ENCODE measurements at regions not wholly inside any gene's neighbourhood (a gene's known extent, or its start where the extent isn't known, plus 50 kb on each side); places are given as distances from the start of the nearest gene placed in this dataset.

GRCh38 chr6:8279041-8279805, 156.1 kb downstream of the SLC35B3 start:
- intact Hi-C loops (cut with micrococcal nuclease; ENCODE audit: unreplicated experiment): no loop called here
- H3K9me3 ChIP-seq (ENCODE audit: insufficient read depth, low read depth): no peaks in the 10 kb centered on the region; the same call in 1 of the 2 replicates
- H3K79me2 ChIP-seq (ENCODE audit: low read depth): no peaks in the 10 kb centered on the region
- no peak overlapping the region for H3K4me2 ChIP-seq
- no peaks in the 10 kb centered on the region for H3K4me1 ChIP-seq (replicated peaks; ENCODE audit: insufficient read depth)
- no peaks in the 10 kb centered on the region for H4K20me1 ChIP-seq (ENCODE audit: insufficient read depth)
- no peak for DNase-seq
- H3F3A ChIP-seq (ENCODE audit: insufficient read depth, low read depth): no peaks in the 10 kb centered on the region
- TF ChIP-seq CTCF (conservative IDR thresholded peaks at IDR 0.05) (no peak), EZH2 (IDR thresholded peaks at IDR 0.05; ENCODE audit: low read depth) (no peak)
- H3K27ac ChIP-seq: no peak overlapping the region
- no peaks in the 10 kb centered on the region for H3K9me2 ChIP-seq (ENCODE audit: insufficient read depth)
- POLR2A ChIA-PET (ENCODE audit: unreplicated experiment): interaction anchor here (0.7 kb wide), 1 partner anchor 726 kb away, joined by 4 read pairs; no protein-coding TSS in a partner anchor
- BruUV-seq (replicated peaks): no TSS peak
- H3K27me3 ChIP-seq (ENCODE audit: insufficient read depth, low read depth): peaks cover 6% of the 10 kb centered on the region
- no peak overlapping the region for H3K4me3 ChIP-seq
- CTCF ChIA-PET: interaction anchor here (0.5 to 0.6 kb wide), 3 partner anchors 28 to 276 kb away, joined by 3 to 4 read pairs (median 3); no protein-coding TSS in a partner anchor
- H3K36me3 ChIP-seq (ENCODE audit: low read depth): no peaks in the 10 kb centered on the region
- H2AFZ ChIP-seq: no peak overlapping the region

- POLR2A ChIA-PET (ENCODE audit: unreplicated experiment): interaction anchor here (0.7 kb wide), 1 partner anchor 725 kb away, joined by 4 read pairs; no protein-coding TSS in a partner anchor
- Histone ChIP-seq H3K27me3 (ENCODE audit: insufficient read depth, low read depth) (peaks cover 6% of the 10 kb centered on the region), H3K79me2 (ENCODE audit: low read depth) (no peaks in the 10 kb centered on the region), H4K20me1 (ENCODE audit: insufficient read depth) (no peaks in the 10 kb centered on the region), H2AFZ (no peak overlapping the region), H3K27ac (no peak overlapping the region), H3K4me1 (replicated peaks; ENCODE audit: insufficient read depth) (no peaks in the 10 kb centered on the region), H3K4me3 (no peak overlapping the region), H3K36me3 (ENCODE audit: low read depth) (no peaks in the 10 kb centered on the region), H3K4me2 (no peak overlapping the region), H3F3A (ENCODE audit: insufficient read depth, low read depth) (no peaks in the 10 kb centered on the region), H3K9me3 (ENCODE audit: insufficient read depth, low read depth) (no peaks in the 10 kb centered on the region; the same call in 1 of the 2 replicates), H3K9me2 (ENCODE audit: insufficient read depth) (no peaks in the 10 kb centered on the region)
- BruUV-seq (replicated peaks): no TSS peak
- TF ChIP-seq EZH2 (IDR thresholded peaks at IDR 0.05; ENCODE audit: low read depth) (no peak), CTCF (conservative IDR thresholded peaks at IDR 0.05) (no peak)
- intact Hi-C loops (cut with micrococcal nuclease; ENCODE audit: unreplicated experiment): no loop called here
- CTCF ChIA-PET: interaction anchor here (0.5 to 0.6 kb wide), 3 partner anchors 29 to 275 kb away, joined by 3 to 4 read pairs (median 3); no protein-coding TSS in a partner anchor
- DNase-seq: no peak
Measured at GRCh38 chr6:8278562-8278961, 156.8 kb downstream of the SLC35B3 start.

- peaks cover 6% of the 10 kb centered on the region; the same call in 1 of the 2 replicates for H3K27me3 ChIP-seq (ENCODE audit: insufficient read depth, low read depth)
- no peaks in the 10 kb centered on the region for H3K79me2 ChIP-seq (ENCODE audit: low read depth)
- intact Hi-C loops (cut with micrococcal nuclease; ENCODE audit: unreplicated experiment): no loop called here
- TF ChIP-seq CTCF (conservative IDR thresholded peaks at IDR 0.05): no peak
- H3K4me3 ChIP-seq: no peak overlapping the region
- H4K20me1 ChIP-seq (ENCODE audit: insufficient read depth): no peaks in the 10 kb centered on the region
- BruUV-seq (replicated peaks): no TSS peak
- H3K27ac ChIP-seq: no peak overlapping the region
- H3K9me3 ChIP-seq (ENCODE audit: insufficient read depth, low read depth): no peaks in the 10 kb centered on the region
- no peak for DNase-seq
- no peaks in the 10 kb centered on the region for H3F3A ChIP-seq (ENCODE audit: insufficient read depth, low read depth)
- H3K4me1 ChIP-seq (replicated peaks; ENCODE audit: insufficient read depth): no peaks in the 10 kb centered on the region
- CTCF ChIA-PET: no interaction called here
- no peak overlapping the region for H3K4me2 ChIP-seq
- POLR2A ChIA-PET (ENCODE audit: unreplicated experiment): no interaction called here
- no peak overlapping the region for H2AFZ ChIP-seq
- no peaks in the 10 kb centered on the region for H3K36me3 ChIP-seq (ENCODE audit: low read depth)
- H3K9me2 ChIP-seq (ENCODE audit: insufficient read depth): no peaks in the 10 kb centered on the region
Measured at GRCh38 chr6:8277769-8278168, 157.6 kb downstream of the SLC35B3 start.
